ENCODE measurements at regions not wholly inside any gene's neighbourhood (a gene's known extent, or its start where the extent isn't known, plus 50 kb on each side); places are given as distances from the start of the nearest gene placed in this dataset.

- TF ChIP-seq CTCF (IDR thresholded peaks at IDR 0.05) (no peak), POLR2A (IDR thresholded peaks at IDR 0.05) (no peak), EP300 (IDR thresholded peaks at IDR 0.05) (no peak)
These were observed 92.6 kb upstream of the TMEM132E start for GRCh38 chr17:34486761-34487160.
